Erythroblast (primary cell): ENCODE measurements at regions not wholly inside any gene's neighbourhood (a gene's known extent, or its start where the extent isn't known, plus 50 kb on each side); places are given as distances from the start of the nearest gene placed in this dataset.

Experiments used
- GATA1 ChIP-seq: IDR thresholded peaks from 2 replicates; pipeline ENCODE4 v1.6.1; 2011; ENCODE audit warnings: low read depth, mild to moderate bottlenecking, control low read depth, low read length, moderate library complexity
- POLR2A ChIP-seq: IDR thresholded peaks from 2 replicates; pipeline ENCODE4 v1.6.1; 2011; ENCODE audit warnings: mild to moderate bottlenecking, low read length

GRCh38 chr18:37847544-37847943 lies 281.9 kb upstream of the CELF4 start:
- TF ChIP-seq POLR2A, result no peak
- no peak for TF ChIP-seq GATA1
